Hematopoietic multipotent progenitor cell treated with erythropoietin and hydrocortisone succinate and interleukin-3 and kit ligand, for 8 days (in vitro differentiated cells): ENCODE measurements at regions not wholly inside any gene's neighbourhood (a gene's known extent, or its start where the extent isn't known, plus 50 kb on each side); places are given as distances from the start of the nearest gene placed in this dataset.

Source experiments
- DNase-seq: peaks from one replicate; pipeline ENCODE4 v3.0.0-alpha.2; 2015

GRCh38 chr1:199297174-199297573 lies 658.3 kb downstream of the PTPRC start:
- no peak for DNase-seq

DNA sequence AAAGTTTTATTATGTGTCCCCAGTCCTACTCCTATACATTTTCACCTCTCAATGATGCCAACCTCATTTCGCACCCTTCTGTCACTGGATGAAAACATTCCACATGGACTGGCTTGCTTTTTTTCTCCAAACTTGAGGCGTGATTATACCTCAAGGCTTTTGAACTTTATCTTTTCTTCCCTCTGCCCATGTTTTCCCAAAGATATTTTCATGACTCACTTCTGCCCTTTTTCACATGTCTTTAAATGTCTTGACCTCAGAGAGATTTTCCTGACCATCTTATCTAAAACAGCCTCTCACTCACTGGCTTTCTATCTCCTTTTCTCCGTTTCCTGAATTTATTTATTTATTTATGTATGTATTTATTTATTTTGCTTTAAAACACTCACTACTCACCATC lies 659.0 kb downstream of the PTPRC start:
- no peak for DNase-seq

GRCh38 chr1:199298825-199299224 lies 660.0 kb downstream of the PTPRC start:
- no peak for DNase-seq

- DNase-seq = no peak
These were observed 662.8 kb downstream of the PTPRC start for GRCh38 chr1:199301472-199302217.

- no peak for DNase-seq
These were observed 663.7 kb downstream of the PTPRC start for GRCh38 chr1:199302554-199302953.

GRCh38 chr1:199303035-199303434 lies 664.2 kb downstream of the PTPRC start:
- no peak for DNase-seq

DNA sequence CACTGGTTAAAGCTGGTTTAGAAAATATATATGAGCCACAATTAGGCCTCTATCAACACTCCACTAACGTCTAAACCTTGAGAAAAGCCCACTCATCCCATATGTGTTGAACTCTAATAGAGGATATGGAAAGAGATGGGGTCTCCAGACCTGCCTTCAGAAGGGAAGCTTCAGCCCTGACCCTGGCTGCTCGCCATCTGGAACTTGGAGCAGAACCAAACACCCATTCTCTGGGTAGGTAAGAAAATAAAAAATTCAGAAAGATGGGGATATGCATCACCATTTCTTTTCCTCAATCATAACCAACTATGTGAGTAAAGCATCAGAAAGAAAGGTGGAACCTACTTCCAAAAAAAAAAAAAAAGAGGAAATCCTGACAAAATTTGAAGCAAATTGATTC lies 666.2 kb downstream of the PTPRC start:
- DNase-seq = no peak

DNA sequence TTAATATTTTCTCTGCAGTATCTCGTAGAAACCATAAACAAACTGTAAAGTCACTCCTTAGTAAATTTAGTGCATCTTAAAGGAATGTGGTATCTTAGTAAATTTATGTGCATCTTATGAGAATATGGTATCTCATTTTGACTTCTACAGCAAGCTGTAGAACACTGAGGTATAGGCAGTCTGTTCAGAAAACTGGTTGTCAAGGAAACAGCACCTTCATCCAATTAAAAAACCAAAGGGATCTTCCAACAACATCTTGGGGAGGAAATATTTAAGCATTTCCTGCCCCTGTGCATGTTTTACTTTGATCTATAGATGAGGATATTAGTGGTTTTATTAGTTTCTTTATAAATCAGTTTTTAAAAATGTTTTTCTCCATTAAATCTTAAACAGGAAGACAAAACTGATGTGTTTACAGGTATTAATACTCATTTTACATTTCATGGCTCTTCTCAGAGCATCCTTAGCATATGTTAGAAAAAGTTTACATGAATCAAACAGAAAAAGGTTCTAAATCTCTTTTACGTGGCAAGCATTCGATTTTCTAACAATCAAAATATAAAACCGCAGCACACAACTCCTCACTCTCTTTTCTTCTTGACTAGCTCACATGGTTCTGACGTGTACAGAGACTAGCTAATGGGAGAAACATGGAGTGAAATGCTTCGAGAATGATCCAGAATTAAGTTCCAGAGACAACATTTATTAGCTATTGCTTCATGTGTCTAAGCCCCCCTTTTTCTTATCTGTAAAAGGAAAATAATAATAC lies 668.8 kb downstream of the PTPRC start:
- no peak for DNase-seq

GRCh38 chr1:199308349-199308846 lies 669.6 kb downstream of the PTPRC start:
- no peak for DNase-seq

- no peak for DNase-seq
These were observed 671.9 kb downstream of the PTPRC start for GRCh38 chr1:199310708-199311107.

DNA sequence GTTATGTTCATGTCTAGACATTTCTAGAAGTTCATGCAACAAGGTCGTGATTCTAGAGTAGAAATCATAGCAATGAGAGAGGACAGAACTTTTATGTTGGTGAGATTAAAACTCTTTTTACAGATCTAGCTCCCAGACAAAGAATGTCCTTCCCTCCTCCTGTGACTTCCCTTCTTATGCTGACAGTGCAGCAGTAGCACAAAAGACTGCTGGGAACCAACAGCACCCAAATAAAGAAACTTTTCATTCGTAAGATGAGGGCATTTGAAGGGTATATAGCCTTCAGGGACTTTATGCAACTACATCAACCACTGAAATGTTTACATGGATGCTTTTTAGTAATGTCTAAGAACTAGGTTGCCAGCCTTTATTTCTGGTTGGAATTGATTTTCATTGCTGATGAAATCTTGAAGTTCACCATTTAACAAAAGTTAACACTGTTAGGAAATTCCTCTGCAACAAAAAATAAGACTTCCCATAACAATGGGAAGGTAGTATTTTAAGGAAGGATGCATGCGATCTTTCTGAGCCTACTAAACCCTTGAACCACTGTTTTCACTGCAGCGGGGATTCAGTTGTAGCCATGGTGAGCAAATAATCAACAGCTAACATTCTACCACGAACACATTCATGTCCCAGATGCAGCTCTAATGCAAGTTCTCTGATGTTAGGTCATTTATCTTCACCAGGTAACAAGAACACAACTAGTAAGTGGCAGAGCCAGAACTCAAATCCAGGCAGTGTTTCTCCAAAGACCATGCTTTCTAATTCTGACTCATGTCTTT lies 672.8 kb downstream of the PTPRC start:
- no peak for DNase-seq

DNA sequence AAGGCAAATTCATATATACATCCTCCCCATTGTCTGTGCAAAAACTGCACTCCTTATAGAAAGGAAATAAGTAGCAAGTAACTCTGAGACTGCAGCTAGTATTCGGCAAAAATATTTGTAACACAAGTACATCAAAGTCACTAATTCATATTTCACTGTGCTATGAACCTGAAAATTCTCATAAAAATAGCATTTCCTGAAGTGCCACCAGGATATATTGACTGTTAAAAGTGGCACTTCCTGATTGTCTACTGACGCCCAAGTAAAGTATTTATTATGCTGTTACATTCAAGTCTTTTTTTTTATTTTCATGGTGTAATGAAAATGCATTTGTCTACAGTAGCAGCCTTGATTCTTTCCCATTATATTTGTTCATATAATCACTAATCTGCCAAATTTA lies 673.8 kb downstream of the PTPRC start:
- no peak for DNase-seq

- no peak for DNase-seq
These were observed 674.6 kb downstream of the PTPRC start for GRCh38 chr1:199313444-199313843.

DNA sequence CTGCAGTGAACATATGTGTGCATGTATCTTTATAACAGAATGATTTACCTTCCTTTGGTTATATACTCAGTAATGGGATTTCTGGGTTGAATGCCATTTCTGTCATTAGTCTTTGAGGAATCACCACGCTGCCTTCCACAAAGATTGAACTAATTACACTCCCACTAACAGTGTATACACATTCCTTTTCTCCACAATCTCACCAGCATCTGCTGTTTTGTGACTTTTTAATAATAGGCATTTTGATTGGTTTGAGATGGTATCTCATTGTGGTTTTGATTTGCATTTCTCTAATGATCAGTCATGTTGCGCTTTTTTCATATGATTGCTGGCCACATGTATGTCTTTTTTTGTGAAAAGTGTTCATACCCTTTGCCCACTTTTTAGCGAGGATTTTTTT lies 680.5 kb downstream of the PTPRC start:
- DNase-seq = no peak

DNA sequence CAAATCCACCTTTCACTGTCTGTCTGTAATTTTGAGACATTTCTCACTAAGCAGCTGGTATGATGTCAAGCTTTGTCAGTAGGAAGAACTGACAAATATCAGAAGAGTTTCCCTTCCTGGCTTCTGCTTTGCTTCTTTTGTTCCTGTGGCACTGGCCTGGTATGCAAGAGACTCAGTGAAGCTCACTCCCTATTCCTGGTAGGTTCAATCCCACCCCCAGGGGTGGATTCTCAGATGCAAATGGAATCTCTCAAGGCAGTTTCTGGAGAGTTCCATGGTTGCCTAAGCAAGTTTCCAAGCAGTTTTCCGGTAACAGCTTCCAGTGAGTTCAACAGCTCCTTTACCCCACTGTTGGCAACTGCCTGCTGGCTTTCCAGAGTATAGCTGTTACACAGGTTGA lies 683.4 kb downstream of the PTPRC start:
- no peak for DNase-seq

DNA sequence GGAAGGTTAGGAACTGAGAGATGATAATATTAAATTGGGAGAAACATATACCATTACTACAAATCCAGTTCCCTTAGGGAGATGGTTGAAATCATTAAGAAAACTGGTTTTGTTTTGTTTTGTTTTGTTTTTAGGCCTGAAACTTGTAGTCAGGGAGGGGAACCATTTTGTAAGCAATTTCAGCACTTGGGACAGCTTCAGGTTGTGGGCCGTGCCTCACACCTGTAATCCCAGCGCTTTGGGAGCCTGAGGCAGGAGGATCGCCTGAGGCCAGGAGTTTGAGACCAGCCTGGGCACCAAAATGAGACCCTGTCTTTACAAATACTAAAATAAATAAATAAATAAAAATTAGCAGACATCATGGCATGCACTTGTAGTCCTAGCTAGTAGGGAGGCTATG lies 694.3 kb upstream of the NR5A2 start:
- DNase-seq = no peak

- no peak for DNase-seq
These were observed 692.0 kb upstream of the NR5A2 start for GRCh38 chr1:199335496-199335895.

GRCh38 chr1:199336745-199337640 lies 690.5 kb upstream of the NR5A2 start:
- no peak for DNase-seq

- DNase-seq = no peak
These were observed 688.8 kb upstream of the NR5A2 start for GRCh38 chr1:199338760-199339159.

GRCh38 chr1:199352351-199352750 lies 675.2 kb upstream of the NR5A2 start:
- DNase-seq = no peak

DNA sequence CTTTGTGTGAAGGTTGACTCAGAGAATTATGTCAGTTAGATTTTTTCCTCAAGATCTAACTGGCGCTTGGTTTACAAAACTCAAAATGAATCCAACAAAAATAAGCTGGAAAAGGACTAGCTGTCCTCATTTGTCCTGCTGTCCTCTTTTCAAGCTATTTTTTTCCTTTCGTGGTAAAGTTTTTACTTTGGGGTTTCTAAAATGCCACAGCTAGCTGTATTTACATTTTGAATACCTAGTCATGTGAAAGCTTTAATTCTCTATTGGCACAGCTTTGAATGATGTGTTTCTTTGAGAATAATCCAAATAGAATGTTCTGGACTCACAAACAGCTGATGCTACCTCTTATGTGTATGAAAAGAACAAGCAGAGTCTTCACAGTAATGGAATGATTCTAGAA lies 673.6 kb upstream of the NR5A2 start:
- DNase-seq = no peak

- no peak for DNase-seq
These were observed 670.9 kb upstream of the NR5A2 start for GRCh38 chr1:199356561-199356960.
